ENCODE measurements at regions not wholly inside any gene's neighbourhood (a gene's known extent, or its start where the extent isn't known, plus 50 kb on each side); places are given as distances from the start of the nearest gene placed in this dataset.

DNA sequence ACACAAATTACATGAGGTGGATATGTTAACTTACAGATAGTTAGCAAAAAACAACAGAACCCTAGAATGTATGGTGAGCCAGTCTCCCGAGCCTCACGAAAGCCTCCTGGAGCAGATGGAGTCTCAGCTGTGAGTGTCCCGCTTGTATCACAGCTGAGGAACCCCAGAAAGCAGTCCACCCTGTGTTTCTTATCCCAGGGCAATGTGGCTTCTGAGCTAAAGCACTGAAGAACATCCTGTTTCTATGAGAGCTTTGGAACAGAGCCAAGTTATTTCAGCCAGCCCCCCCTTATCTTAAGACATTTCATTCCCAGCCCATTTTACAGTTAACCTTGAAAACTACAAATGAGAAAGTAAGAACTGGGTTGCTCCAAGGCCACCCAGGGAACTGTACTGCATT, 1220.9 kb upstream of the CDH6 start:
- no peaks in the 10 kb centered on the region for H3K9me3 ChIP-seq (ENCODE audit: control insufficient read depth in 1 of 2, insufficient read depth in 1 of 2, low read length in 2 of 2)
- ATAC-seq (ENCODE audit: poor library complexity), result no peak
- H3K27me3 Mint-ChIP-seq, result no peaks in the 10 kb centered on the region
- H3K4me3 Mint-ChIP-seq, result no peak overlapping the region
- no peaks in the 10 kb centered on the region for H3K4me1 Mint-ChIP-seq (ENCODE audit: low read depth)
- no peak overlapping the region for H3K27ac ChIP-seq (ENCODE audit: low read depth in 1 of 2, low read length in 2 of 2)
- H3K36me3 Mint-ChIP-seq (ENCODE audit: low read depth), result no peaks in the 10 kb centered on the region
- no peaks in the 10 kb centered on the region for H3K4me1 ChIP-seq (ENCODE audit: insufficient read depth, low read length)
- no peak for TF ChIP-seq CTCF (IDR thresholded peaks at IDR 0.05)
- H3K27ac Mint-ChIP-seq, result no peak overlapping the region
- intact Hi-C loops (cut with DNase I, micrococcal nuclease), result loop anchor here in 1 of 2 experiments (10.0 kb wide), 1 partner anchor 612 kb away; no protein-coding TSS in a partner anchor
- POLR2A ChIA-PET, result no interaction called here
- no peaks in the 10 kb centered on the region for H3K36me3 ChIP-seq (ENCODE audit: insufficient read depth, low read length)
- peaks cover 28% of the 10 kb centered on the region for H3K9me3 Mint-ChIP-seq
- no peak for DNase-seq
- CTCF ChIA-PET, result no interaction called here
- H3K27me3 ChIP-seq (ENCODE audit: control insufficient read depth in 1 of 2, insufficient read depth in 2 of 2, low read length in 2 of 2), result no peaks in the 10 kb centered on the region
- no peak overlapping the region for H3K4me3 ChIP-seq (ENCODE audit: low read length)

DNA sequence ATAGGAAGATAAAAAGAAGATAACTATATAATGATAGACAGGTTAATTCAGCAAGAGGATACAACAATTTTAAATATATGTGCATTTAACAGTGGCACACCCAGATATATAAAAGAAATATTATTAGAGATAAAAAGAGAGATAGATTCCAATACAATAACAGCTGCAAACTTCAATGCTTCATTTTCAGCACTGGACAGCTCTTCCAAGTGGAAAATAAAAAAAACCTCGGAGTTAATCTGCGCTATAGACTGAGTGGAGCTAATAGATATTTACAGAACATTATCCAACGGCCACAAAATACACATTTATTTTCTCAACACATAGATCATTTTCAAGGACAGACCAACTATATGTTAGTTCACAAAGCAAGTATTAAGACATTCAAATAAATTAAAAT, 1229.5 kb upstream of the CDH6 start:
- H3K27ac ChIP-seq (ENCODE audit: low read depth in 1 of 2, low read length in 2 of 2), result no peak overlapping the region
- Mint-ChIP-seq H3K27me3 (no peaks in the 10 kb centered on the region), H3K4me3 (no peak overlapping the region), H3K9me3 (peaks cover 24% of the 10 kb centered on the region), H3K27ac (no peak overlapping the region), H3K4me1 (ENCODE audit: low read depth) (no peaks in the 10 kb centered on the region), H3K36me3 (ENCODE audit: low read depth) (no peaks in the 10 kb centered on the region)
- no peak for DNase-seq
- ChIA-PET CTCF (no interaction called here), POLR2A (no interaction called here)
- H3K27me3 ChIP-seq (ENCODE audit: control insufficient read depth in 1 of 2, insufficient read depth in 2 of 2, low read length in 2 of 2), result no peaks in the 10 kb centered on the region
- ATAC-seq (ENCODE audit: poor library complexity), result no peak
- H3K4me3 ChIP-seq (ENCODE audit: low read length), result no peak overlapping the region
- peaks cover 4% of the 10 kb centered on the region in 2 experiments for H3K9me3 ChIP-seq (ENCODE audit: control insufficient read depth in 1 of 2, insufficient read depth in 1 of 2, low read length in 2 of 2)
- intact Hi-C loops (cut with DNase I, micrococcal nuclease), result no loop called here
- H3K36me3 ChIP-seq (ENCODE audit: insufficient read depth, low read length), result no peaks in the 10 kb centered on the region
- no peak for TF ChIP-seq CTCF (IDR thresholded peaks at IDR 0.05)
- no peaks in the 10 kb centered on the region for H3K4me1 ChIP-seq (ENCODE audit: insufficient read depth, low read length)

- Histone ChIP-seq H3K9me3 (ENCODE audit: control insufficient read depth in 1 of 2, insufficient read depth in 1 of 2, low read length in 2 of 2) (peaks cover 4% of the 10 kb centered on the region in 2 experiments), H3K36me3 (ENCODE audit: insufficient read depth, low read length) (no peaks in the 10 kb centered on the region), H3K4me3 (ENCODE audit: low read length) (no peak overlapping the region), H3K27me3 (ENCODE audit: control insufficient read depth in 1 of 2, insufficient read depth in 2 of 2, low read length in 2 of 2) (no peaks in the 10 kb centered on the region), H3K27ac (ENCODE audit: low read depth in 1 of 2, low read length in 2 of 2) (no peak overlapping the region), H3K4me1 (ENCODE audit: insufficient read depth, low read length) (no peaks in the 10 kb centered on the region)
- no peaks in the 10 kb centered on the region for H3K27me3 Mint-ChIP-seq
- no peaks in the 10 kb centered on the region for H3K4me1 Mint-ChIP-seq (ENCODE audit: low read depth)
- H3K27ac Mint-ChIP-seq, result no peak overlapping the region
- no peaks in the 10 kb centered on the region for H3K36me3 Mint-ChIP-seq (ENCODE audit: low read depth)
- no peak for TF ChIP-seq CTCF (IDR thresholded peaks at IDR 0.05)
- ATAC-seq (ENCODE audit: poor library complexity) (no peak), DNase-seq (no peak)
- POLR2A ChIA-PET, result no interaction called here
- CTCF ChIA-PET, result no interaction called here
- H3K4me3 Mint-ChIP-seq, result no peak overlapping the region
- H3K9me3 Mint-ChIP-seq, result peaks cover 14% of the 10 kb centered on the region
- intact Hi-C loops (cut with DNase I, micrococcal nuclease), result no loop called here
These were observed 1233.2 kb upstream of the CDH6 start for GRCh38 chr5:29960323-29960722.

Data from CD4-positive, alpha-beta T cell (primary cell).